COR-L47 (cell line): ENCODE measurements at regions not wholly inside any gene's neighbourhood (a gene's known extent, or its start where the extent isn't known, plus 50 kb on each side); places are given as distances from the start of the nearest gene placed in this dataset.
"Not testable (repeated sequence)": the region's sequence is repeated elsewhere in the genome, so short reads cannot be mapped to it uniquely, and the experiment has no call there.

ENCODE experiments used
- DNase-seq: peaks from one replicate; lab custom pipeline; 2025; lab: John Stamatoyannopoulos, UW

- no peak for DNase-seq
Observed at GRCh38 chr1:60541831-60542532, 468.4 kb upstream of the C1orf87 start.

GRCh38 chr1:60540141-60540540 is 466.6 kb upstream of the C1orf87 start:
- no peak for DNase-seq

GRCh38 chr1:60535713-60536112 is 462.1 kb upstream of the C1orf87 start:
- DNase-seq: no peak

- DNase-seq: no peak
Observed at GRCh38 chr1:60527567-60527966, 454.0 kb upstream of the C1orf87 start.

GRCh38 chr1:60516996-60517395 is 443.4 kb upstream of the C1orf87 start:
- DNase-seq: no peak

- no peak for DNase-seq
Observed at GRCh38 chr1:60510162-60510561, 436.6 kb upstream of the C1orf87 start.

GRCh38 chr1:60504206-60504840 is 430.8 kb upstream of the C1orf87 start:
- no peak for DNase-seq

GRCh38 chr1:60503266-60503925 is 429.8 kb upstream of the C1orf87 start:
- no peak for DNase-seq

- DNase-seq: no peak
Observed at GRCh38 chr1:60502506-60502905, 428.9 kb upstream of the C1orf87 start.

- not testable (repeated sequence) for DNase-seq
Observed at GRCh38 chr1:60489916-60490480, 416.4 kb upstream of the C1orf87 start.

GRCh38 chr1:60488847-60489246 is 415.3 kb upstream of the C1orf87 start:
- DNase-seq: no peak

- no peak for DNase-seq
Observed at GRCh38 chr1:60487565-60488345, 414.2 kb upstream of the C1orf87 start.

- DNase-seq: no peak
Observed at GRCh38 chr1:60483509-60483908, 409.9 kb upstream of the C1orf87 start.

- no peak for DNase-seq
Observed at GRCh38 chr1:60470246-60470645, 396.7 kb upstream of the C1orf87 start.

- DNase-seq: no peak
Observed at GRCh38 chr1:60463786-60464185, 390.2 kb upstream of the C1orf87 start.

GRCh38 chr1:60463146-60463545 is 389.6 kb upstream of the C1orf87 start:
- DNase-seq: no peak

GRCh38 chr1:60461925-60462595 is 388.5 kb upstream of the C1orf87 start:
- no peak for DNase-seq

GRCh38 chr1:60458111-60458510 is 384.5 kb upstream of the C1orf87 start:
- DNase-seq: no peak

- no peak for DNase-seq
Observed at GRCh38 chr1:60449876-60450275, 376.3 kb upstream of the C1orf87 start.

GRCh38 chr1:60448850-60449249 is 375.3 kb upstream of the C1orf87 start:
- no peak for DNase-seq

GRCh38 chr1:60444680-60445079 is 371.1 kb upstream of the C1orf87 start:
- no peak for DNase-seq

GRCh38 chr1:60436186-60436585 is 362.6 kb upstream of the C1orf87 start:
- no peak for DNase-seq
